HK-2 (cell line): ENCODE measurements at regions not wholly inside any gene's neighbourhood (a gene's known extent, or its start where the extent isn't known, plus 50 kb on each side); places are given as distances from the start of the nearest gene placed in this dataset.

ENCODE experiments used
- DNase-seq: peaks from one replicate; pipeline ENCODE4 v3.0.0-alpha.2; 2018; ENCODE audit not compliant: unreplicated experiment

- no peak for DNase-seq
Observed at GRCh38 chrX:799808-800207, 169.2 kb downstream of the SHOX start.

- no peak for DNase-seq
Observed at GRCh38 chrX:794311-794710, 163.7 kb downstream of the SHOX start.

GRCh38 chrX:793216-793770 is 162.7 kb downstream of the SHOX start:
- no peak for DNase-seq

DNA sequence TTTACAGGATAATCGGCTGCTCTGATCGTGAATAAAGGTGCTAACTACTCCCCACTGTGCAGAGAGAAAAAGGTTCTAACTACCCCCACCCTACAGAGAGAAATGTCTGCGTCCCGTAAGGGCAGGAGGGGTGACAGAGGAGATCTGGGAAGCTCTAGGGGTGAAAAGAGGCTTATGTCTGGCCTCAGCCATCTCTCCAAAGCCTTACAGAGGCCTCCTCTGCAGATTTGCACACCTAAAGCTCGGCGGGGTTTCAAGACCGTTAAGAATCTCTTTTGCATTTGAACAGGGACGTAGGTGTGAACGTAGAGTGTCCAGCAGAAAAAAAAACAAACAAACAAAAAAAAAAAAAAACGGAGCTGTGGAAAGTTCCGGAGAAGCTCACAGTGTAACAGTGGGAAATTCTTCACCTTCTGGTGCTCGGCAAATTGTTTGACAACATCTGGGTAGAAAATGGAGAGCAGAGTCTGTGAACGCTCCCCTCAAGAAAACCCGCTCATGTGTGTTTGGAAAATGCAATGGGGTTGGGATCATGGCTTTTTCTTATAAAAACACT is 161.0 kb downstream of the SHOX start:
- DNase-seq = no peak

DNA sequence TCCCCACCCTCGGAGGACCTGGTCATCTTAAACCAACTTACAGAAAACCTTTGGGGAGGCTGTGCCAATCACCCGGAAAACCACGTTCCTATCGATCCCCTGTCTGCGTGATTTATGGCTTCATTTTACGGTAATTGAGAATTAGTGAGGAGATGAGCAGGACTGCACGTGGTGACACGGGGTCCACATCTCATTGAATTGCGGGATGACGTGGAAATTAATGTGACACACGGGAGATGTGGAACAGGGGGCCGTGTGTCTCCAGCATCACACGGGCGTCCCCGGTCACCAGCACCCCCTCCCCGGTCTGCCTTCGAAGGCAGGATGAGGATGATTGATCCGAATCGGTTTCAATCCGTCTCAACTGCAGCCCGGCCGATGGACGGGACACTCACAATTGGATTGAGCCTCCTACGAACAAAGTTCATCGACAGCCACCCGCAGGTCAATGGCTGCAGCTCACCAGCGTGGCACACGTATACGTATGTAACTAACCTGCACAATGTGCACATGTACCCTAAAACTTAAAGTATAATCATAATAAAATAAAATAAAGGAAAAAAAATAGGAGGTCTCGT is 160.3 kb downstream of the SHOX start:
- no peak for DNase-seq

DNA sequence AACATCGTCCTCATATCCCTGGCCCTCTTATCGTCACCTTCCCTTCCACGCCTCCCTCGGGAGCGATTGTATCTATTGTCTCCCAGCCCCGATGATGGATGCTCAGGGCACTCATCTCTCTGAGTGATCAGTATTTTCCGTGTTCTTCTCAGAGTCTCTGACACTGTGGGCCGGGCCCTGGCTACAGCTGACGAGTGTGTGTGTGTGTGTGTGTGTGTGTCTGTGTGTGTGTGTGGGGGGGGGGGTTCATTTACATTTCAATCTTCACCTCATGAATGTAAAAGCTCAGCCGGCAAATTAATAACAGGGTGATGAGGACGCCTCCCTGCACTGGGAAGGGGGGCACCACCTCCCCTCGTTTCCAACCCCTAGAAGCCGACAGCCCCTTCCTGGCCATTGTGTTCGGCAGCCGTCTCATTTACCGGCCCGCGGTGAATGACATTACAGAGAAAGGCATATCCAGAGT is 159.5 kb downstream of the SHOX start:
- no peak for DNase-seq

GRCh38 chrX:789096-789495 is 158.5 kb downstream of the SHOX start:
- no peak for DNase-seq

GRCh38 chrX:786441-786881 is 155.9 kb downstream of the SHOX start:
- DNase-seq = no peak

- no peak for DNase-seq
Observed at GRCh38 chrX:784829-785228, 154.2 kb downstream of the SHOX start.

DNA sequence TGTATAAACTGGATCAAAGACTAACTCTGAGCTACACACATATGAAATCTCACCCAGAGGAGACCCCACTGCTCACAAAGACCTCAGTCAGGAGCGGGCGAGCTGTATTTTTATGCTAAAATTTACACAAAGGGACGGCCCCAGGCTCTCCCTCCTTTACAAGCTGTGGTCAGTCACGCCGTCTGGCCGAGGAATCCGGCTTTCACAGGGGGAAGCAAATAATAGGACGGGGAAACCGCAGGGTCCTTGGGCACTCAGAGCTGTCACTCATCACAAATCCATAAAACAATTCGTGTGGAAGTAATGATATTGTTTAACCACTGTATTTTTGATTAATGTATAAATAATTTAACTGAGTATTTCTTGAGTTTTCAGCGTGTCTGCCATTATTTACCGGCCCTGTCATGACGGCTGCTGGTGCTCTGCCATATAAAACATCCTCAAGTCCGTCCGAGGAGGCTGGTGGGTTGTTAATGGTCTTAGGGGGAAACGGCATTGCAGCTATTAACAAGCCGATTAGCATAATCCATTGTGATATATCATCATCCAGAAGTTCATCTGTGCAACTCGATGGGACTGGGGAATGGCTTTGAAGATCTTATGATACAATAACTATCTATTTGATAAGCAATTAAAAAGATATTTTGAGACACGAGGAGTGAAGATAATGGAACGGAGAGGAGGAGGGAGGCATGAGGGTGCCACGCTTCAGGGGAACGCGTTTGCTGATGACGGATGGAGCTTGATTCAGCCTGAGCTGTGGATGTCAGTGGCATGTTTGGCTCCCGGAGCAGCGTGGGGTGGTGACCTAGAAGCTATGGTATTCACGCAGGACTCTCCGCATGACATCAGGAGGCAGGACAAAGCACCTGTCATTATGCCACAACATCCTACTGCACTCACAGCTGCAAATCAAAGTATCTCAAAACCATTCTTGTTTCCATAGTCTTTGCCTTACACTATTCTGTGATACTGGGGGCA is 150.9 kb downstream of the SHOX start:
- DNase-seq = no peak

GRCh38 chrX:776529-777230 is 146.1 kb downstream of the SHOX start:
- no peak for DNase-seq

GRCh38 chrX:776061-776460 is 145.5 kb downstream of the SHOX start:
- DNase-seq = no peak

GRCh38 chrX:774536-774935 is 143.9 kb downstream of the SHOX start:
- no peak for DNase-seq

- no peak for DNase-seq
Observed at GRCh38 chrX:773292-774025, 142.9 kb downstream of the SHOX start.

GRCh38 chrX:771536-771935 is 140.9 kb downstream of the SHOX start:
- DNase-seq = no peak

DNA sequence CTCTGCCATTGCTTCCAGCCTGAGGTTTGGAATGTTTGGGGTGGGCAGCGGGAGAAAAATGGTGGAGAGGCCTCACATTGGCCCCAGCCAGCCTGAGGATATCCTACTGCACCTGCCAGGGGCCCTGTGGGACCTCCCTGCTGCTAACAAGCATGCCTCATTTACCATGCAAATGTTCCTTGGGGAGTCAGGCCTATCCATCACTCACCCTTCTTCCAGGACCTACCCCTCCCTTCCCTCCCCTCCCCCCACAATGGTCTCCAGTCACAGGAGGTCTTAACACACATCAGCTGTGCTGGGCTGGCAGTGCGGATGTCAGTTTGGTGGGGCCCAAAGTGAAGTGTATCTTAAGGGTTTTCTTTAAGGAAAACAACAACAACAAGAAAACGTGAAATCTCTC is 139.2 kb downstream of the SHOX start:
- no peak for DNase-seq

DNA sequence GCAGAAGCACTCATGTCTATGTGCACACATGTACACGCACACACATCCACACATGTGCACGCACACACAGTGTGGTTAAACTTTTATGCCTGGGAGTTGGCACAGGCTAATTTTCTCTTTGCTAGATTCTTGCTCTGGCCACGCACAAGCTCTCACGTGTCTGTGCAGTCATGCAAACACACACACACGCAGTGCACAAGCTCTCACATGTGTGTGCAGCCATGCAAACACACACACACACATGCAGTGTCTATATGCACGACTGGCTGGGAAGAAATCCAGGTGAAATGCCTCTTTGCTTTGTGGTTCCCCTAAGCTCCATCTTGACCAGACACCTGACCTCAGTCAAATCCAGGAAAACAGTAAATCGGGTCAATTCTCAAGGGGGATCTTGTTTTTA is 138.0 kb downstream of the SHOX start:
- DNase-seq = no peak

- DNase-seq = no peak
Observed at GRCh38 chrX:758917-759316, 128.3 kb downstream of the SHOX start.

DNA sequence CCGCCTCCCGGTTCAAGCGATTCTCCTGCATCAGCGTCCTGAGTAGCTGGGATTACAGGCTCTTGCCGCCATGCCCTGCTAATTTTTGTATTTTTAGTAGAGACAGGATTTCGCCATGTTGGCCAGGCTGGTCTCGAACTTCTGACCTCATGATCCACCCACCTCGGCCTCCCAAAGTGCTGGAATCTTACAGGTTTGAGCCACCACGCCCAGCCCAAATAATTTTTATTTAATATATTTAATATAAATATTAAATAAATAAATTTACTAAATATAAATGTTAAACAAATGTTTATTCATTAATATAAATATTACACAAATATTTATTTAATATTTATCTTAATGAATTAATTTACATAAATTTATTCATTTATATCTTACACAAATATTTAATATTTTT is 120.2 kb downstream of the SHOX start:
- no peak for DNase-seq

- DNase-seq = no peak
Observed at GRCh38 chrX:750263-750662, 119.7 kb downstream of the SHOX start.

DNA sequence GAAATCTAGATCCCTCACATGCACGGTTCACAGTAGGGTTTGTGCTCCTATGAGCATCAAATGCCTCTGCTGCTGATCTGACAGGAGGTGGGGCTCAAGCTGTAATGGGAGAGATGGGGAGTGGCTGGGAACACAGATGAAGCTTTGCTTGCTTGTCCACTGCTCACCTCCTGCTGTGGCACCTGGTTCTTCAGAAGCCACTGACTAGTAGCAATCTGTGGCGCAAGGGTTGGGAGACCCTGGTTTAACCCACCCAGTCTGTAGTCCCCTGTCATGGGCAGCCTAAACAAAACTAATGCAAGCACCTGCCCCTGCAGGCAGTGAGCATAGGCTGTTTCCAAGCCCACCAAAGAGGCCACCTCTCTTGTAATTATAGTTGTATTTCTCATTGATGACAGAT is 116.6 kb downstream of the SHOX start:
- DNase-seq = no peak
